ENCODE measurements at regions not wholly inside any gene's neighbourhood (a gene's known extent, or its start where the extent isn't known, plus 50 kb on each side); places are given as distances from the start of the nearest gene placed in this dataset.

- H3K79me2 ChIP-seq (ENCODE audit: insufficient read depth, low read length), result no peaks in the 10 kb centered on the region
- no peaks in the 10 kb centered on the region for H3K9me2 ChIP-seq (ENCODE audit: insufficient read depth)
- CTCF ChIA-PET, result no interaction called here
- H3K36me3 ChIP-seq (ENCODE audit: control insufficient read depth in 1 of 2, insufficient read depth in 2 of 2, low read length in 2 of 2), result no peaks in the 10 kb centered on the region
- ATAC-seq (no peak), DNase-seq (ENCODE audit: low read depth, low spot score) (no peak)
- H2AFZ ChIP-seq (ENCODE audit: low read depth, low read length, poor library complexity, severe bottlenecking), result no peak overlapping the region
- RAD21 ChIA-PET (ENCODE audit: low non-redundant PET in 1 of 2, low total read pairs in 2 of 2, uncharacterized antibody in 2 of 2, unreplicated experiment in 2 of 2), result no interaction called here
- no peak overlapping the region for H3K27ac ChIP-seq (ENCODE audit: low read depth, low read length)
- intact Hi-C loops (cut with micrococcal nuclease), result no loop called here
- no peaks in the 10 kb centered on the region for H3K27me3 ChIP-seq (ENCODE audit: insufficient read depth, low read length)
- H3K9me3 ChIP-seq (ENCODE audit: control insufficient read depth in 1 of 2, insufficient read depth in 1 of 2, low read depth in 1 of 2, low read length in 2 of 2), result no peaks in the 10 kb centered on the region; a peak in 1 of 4 replicates
- no peak overlapping the region for H3K4me3 ChIP-seq (replicated peaks in 1 of 2; ENCODE audit: low read depth in 1 of 2, low read length in 2 of 2)
- H3K4me1 ChIP-seq (ENCODE audit: control insufficient read depth in 1 of 2, insufficient read depth in 2 of 2, low read length in 2 of 2), result no peaks in the 10 kb centered on the region
- H4K20me1 ChIP-seq (ENCODE audit: insufficient read depth), result no peaks in the 10 kb centered on the region
- no peak overlapping the region for H3K9ac ChIP-seq (ENCODE audit: low read length)
- no peak overlapping the region for H3K4me2 ChIP-seq (ENCODE audit: low read length)
- TF ChIP-seq EZH2phosphoT487 (IDR thresholded peaks at IDR 0.05; ENCODE audit: borderline replicate concordance), result no peak
- TF ChIP-seq FOSL1 (IDR thresholded peaks at IDR 0.05; ENCODE audit: low read depth), result no peak
- TF ChIP-seq CTCF (IDR thresholded peaks at IDR 0.05 in 2 of 3, conservative IDR thresholded peaks at IDR 0.05 in 1 of 3; ENCODE audit: borderline replicate concordance in 1 of 3, insufficient read depth in 1 of 3, low read depth in 2 of 3, low read length in 2 of 3), result no peak
- no peak for TF ChIP-seq TCF7L2 (IDR thresholded peaks at IDR 0.05; ENCODE audit: borderline replicate concordance, extremely low read depth, insufficient read depth, insufficient read length)
- TF ChIP-seq MAX (IDR thresholded peaks at IDR 0.05), result no peak
- no peak for TF ChIP-seq ZBTB33 (IDR thresholded peaks at IDR 0.05; ENCODE audit: extremely low read depth, insufficient replicate concordance, low read length)
- no peak for TF ChIP-seq SIN3A (IDR thresholded peaks at IDR 0.05; ENCODE audit: low read depth)
- TF ChIP-seq SRF (IDR thresholded peaks at IDR 0.05; ENCODE audit: low read depth), result no peak
- no peak for TF ChIP-seq RAD21 (IDR thresholded peaks at IDR 0.05; ENCODE audit: low read depth)
- no peak for TF ChIP-seq ZNF274 (IDR thresholded peaks at IDR 0.05; ENCODE audit: low read depth, low read length)
- TF ChIP-seq POLR2A (IDR thresholded peaks at IDR 0.05; ENCODE audit: borderline replicate concordance, extremely low read depth, insufficient read depth, insufficient read length), result no peak
- POLR2A ChIA-PET, result no interaction called here
- BruUV-seq (replicated peaks), result no TSS peak
These were observed 310.1 kb downstream of the ZNF608 start for GRCh38 chr5:124436294-124436693.

Data from HCT116 (cell line).